ENCODE measurements at regions not wholly inside any gene's neighbourhood (a gene's known extent, or its start where the extent isn't known, plus 50 kb on each side); places are given as distances from the start of the nearest gene placed in this dataset.
A peak's percentile ranks its signal among the peaks of the same experiment; 100 is the strongest.

DNA sequence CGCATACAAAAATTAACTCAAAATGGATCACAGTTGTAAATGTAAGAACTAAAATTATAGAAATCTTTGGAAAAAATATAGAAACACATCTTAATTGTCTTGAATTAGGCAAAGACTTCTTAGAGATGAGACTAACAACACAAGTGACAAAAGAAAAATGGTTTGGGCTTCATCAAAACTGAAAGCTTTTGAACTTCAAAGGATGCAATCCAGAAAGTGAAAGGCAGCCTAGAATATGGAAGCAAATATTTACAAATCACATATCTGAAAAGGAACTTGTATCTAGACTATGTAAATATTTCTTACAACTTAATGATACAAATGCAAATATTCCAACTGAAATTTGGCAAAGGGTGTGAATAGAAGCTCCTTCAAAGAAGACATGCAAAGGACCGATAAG, 582.8 kb upstream of the ZEB2 start:
- H3K27me3 Mint-ChIP-seq (ENCODE audit: low read depth) = no peaks in the 10 kb centered on the region
- no peak for DNase-seq (ENCODE audit: low spot score)
- H3K4me1 Mint-ChIP-seq (ENCODE audit: low read depth) = peaks cover 17% of the 10 kb centered on the region
- peaks cover 4% of the 10 kb centered on the region for H3K36me3 Mint-ChIP-seq (ENCODE audit: low read depth)
- H3K9me3 Mint-ChIP-seq (ENCODE audit: low read depth) = peaks cover 9% of the 10 kb centered on the region
- no peak overlapping the region for H3K4me3 Mint-ChIP-seq (ENCODE audit: unreplicated experiment)
- TF ChIP-seq, protein P1, sequence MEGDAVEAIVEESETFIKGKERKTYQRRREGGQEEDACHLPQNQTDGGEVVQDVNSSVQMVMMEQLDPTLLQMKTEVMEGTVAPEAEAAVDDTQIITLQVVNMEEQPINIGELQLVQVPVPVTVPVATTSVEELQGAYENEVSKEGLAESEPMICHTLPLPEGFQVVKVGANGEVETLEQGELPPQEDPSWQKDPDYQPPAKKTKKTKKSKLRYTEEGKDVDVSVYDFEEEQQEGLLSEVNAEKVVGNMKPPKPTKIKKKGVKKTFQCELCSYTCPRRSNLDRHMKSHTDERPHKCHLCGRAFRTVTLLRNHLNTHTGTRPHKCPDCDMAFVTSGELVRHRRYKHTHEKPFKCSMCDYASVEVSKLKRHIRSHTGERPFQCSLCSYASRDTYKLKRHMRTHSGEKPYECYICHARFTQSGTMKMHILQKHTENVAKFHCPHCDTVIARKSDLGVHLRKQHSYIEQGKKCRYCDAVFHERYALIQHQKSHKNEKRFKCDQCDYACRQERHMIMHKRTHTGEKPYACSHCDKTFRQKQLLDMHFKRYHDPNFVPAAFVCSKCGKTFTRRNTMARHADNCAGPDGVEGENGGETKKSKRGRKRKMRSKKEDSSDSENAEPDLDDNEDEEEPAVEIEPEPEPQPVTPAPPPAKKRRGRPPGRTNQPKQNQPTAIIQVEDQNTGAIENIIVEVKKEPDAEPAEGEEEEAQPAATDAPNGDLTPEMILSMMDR (IDR thresholded peaks at IDR 0.05) = no peak
- H3K27ac Mint-ChIP-seq (ENCODE audit: unreplicated experiment) = no peak overlapping the region

DNA sequence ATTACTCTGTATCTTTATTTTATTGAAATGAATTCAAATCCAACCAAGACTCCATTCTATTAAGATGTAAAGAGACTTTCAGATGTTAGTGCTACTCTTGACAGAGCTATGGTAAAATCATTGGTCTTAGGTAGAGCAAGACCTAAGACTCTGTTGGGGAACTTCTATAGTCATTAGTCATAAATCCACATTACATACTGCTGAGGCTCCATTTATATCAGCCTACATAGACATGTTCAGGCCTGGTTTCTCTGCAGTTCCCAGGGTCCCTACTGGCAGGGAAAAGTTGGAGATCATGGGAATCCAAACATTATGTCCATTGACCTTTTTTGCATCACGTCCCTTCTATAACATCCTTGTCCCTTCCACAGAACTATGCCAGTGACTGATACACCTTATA, 580.4 kb upstream of the ZEB2 start:
- TF ChIP-seq, protein P1 (IDR thresholded peaks at IDR 0.05) = no peak
- Mint-ChIP-seq H3K27me3 (ENCODE audit: low read depth) (no peaks in the 10 kb centered on the region), H3K9me3 (ENCODE audit: low read depth) (peaks cover 11% of the 10 kb centered on the region), H3K4me3 (ENCODE audit: unreplicated experiment) (no peak overlapping the region), H3K4me1 (ENCODE audit: low read depth) (peaks cover 25% of the 10 kb centered on the region), H3K36me3 (ENCODE audit: low read depth) (peaks cover 4% of the 10 kb centered on the region), H3K27ac (ENCODE audit: unreplicated experiment) (no peak overlapping the region)
- DNase-seq (ENCODE audit: low spot score) = no peak

DNA sequence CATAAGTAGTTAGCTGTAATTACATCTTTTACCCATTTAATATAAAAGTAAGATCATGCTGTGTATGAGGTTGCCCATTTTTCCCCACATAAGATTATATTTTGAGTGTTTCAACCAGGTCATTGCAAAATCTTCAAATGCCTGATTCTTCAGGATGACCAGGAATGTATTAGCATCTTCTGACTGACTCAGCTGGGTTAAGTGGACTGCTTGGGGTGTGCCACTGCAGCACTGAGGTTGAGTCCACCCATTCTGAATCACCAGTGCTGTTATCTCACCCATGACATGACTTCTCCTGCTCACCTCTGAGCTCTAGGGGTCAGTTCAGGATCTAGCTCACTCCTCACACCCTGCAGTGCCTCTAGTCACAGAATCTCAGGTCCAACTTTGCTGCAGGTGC, 576.7 kb upstream of the ZEB2 start:
- no peak overlapping the region for H3K4me3 Mint-ChIP-seq (ENCODE audit: unreplicated experiment)
- TF ChIP-seq, protein P1 (IDR thresholded peaks at IDR 0.05) = no peak
- H3K27me3 Mint-ChIP-seq (ENCODE audit: low read depth) = no peaks in the 10 kb centered on the region
- H3K4me1 Mint-ChIP-seq (ENCODE audit: low read depth) = peaks cover 50% of the 10 kb centered on the region
- DNase-seq (ENCODE audit: low spot score) = no peak
- H3K36me3 Mint-ChIP-seq (ENCODE audit: low read depth) = peaks cover 1% of the 10 kb centered on the region
- H3K9me3 Mint-ChIP-seq (ENCODE audit: low read depth) = peaks cover 2% of the 10 kb centered on the region
- peak overlapping the region; percentile 87 for H3K27ac Mint-ChIP-seq (ENCODE audit: unreplicated experiment)

DNA sequence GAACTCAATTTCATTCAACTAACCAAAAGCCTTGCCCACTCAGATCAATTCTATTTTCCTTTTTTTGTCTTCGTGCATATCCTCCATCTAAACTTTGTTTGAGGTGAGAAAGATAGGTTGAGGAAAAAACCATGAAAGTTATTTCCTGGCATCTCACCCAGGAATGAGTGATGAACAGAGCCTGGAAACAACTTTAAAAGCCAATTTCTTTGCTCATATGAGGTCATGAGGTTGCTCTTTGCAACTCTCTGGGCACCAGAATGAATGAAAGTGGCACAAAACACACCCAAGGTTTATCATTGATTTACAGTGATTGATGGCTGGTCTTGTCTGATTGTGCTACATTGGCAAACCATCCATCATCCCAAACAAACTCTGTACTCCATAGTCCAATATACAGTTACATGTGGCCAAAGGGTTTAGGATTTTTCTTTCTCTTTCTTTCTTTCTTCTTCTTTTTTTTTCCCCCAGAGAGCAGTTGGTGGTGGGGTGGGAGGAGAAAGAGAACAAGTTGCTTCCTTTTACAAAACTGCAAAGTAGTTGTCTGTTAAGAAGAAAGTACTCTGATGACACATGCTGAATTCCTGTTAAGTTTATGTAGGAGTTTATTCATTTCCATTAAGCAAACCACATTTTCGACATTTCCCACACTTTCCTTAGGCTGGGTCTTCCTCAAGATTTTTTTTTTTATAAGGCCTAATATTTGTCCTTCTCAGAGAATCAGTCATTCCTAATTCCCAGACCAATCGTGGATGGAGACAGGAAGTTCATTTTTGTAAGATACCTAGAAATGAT, 575.9 kb upstream of the ZEB2 start:
- no peaks in the 10 kb centered on the region for H3K27me3 Mint-ChIP-seq (ENCODE audit: low read depth)
- TF ChIP-seq, protein P1 (IDR thresholded peaks at IDR 0.05) = no peak
- H3K36me3 Mint-ChIP-seq (ENCODE audit: low read depth) = peaks cover 1% of the 10 kb centered on the region
- H3K9me3 Mint-ChIP-seq (ENCODE audit: low read depth) = peaks cover 8% of the 10 kb centered on the region
- H3K27ac Mint-ChIP-seq (ENCODE audit: unreplicated experiment) = peak overlapping the region; percentile 87
- H3K4me1 Mint-ChIP-seq (ENCODE audit: low read depth) = peaks cover 56% of the 10 kb centered on the region
- H3K4me3 Mint-ChIP-seq (ENCODE audit: unreplicated experiment) = no peak overlapping the region
- DNase-seq (ENCODE audit: low spot score) = no peak

DNA sequence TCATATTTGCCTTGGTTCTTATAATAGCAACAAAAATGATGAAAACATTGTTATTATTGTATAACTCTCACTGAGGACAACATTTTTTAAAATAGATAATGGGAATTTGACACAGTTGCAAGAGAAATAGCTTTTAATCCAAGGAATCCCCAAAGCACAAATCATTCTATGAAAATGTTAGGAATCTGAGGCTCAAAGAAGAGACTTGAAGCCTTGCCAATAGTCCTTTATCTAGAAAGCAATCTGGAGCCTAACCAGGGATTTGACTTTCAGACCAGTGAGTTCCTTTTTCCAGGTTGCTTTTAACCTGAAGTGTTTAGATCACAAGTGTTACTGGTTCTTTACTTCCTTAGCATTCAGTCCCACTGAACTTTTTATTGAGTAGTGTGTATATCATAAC, 574.5 kb upstream of the ZEB2 start:
- H3K4me3 Mint-ChIP-seq (ENCODE audit: unreplicated experiment) = no peak overlapping the region
- H3K9me3 Mint-ChIP-seq (ENCODE audit: low read depth) = peaks cover 14% of the 10 kb centered on the region
- H3K36me3 Mint-ChIP-seq (ENCODE audit: low read depth) = peaks cover 1% of the 10 kb centered on the region
- TF ChIP-seq, protein P1 (IDR thresholded peaks at IDR 0.05) = no peak
- DNase-seq (ENCODE audit: low spot score) = no peak
- H3K27me3 Mint-ChIP-seq (ENCODE audit: low read depth) = no peaks in the 10 kb centered on the region
- H3K27ac Mint-ChIP-seq (ENCODE audit: unreplicated experiment) = peak overlapping the region; percentile 15
- H3K4me1 Mint-ChIP-seq (ENCODE audit: low read depth) = peaks cover 60% of the 10 kb centered on the region
